ENCODE measurements at regions not wholly inside any gene's neighbourhood (a gene's known extent, or its start where the extent isn't known, plus 50 kb on each side); places are given as distances from the start of the nearest gene placed in this dataset.
"Not testable (repeated sequence)": the region's sequence is repeated elsewhere in the genome, so short reads cannot be mapped to it uniquely, and the experiment has no call there.

DNA sequence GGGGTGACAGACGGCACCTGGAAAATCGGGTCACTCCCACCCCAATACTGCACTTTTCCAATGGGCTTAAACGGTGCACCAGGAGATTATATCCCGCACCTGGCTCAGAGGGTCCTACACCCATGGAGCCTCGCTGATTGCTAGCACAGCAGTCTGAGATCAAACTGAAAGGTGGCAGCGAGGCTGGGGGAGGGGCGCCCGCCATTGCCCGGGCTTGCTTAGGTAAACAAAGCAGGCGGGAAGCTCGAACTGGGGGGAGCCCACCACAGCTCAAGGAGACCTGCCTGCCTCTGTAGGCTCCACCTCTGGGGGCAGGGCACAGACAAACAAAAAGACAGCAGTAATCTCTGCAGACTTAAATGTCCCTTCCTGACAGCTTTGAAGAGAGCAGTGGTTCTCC, 208.1 kb downstream of the SLC38A4 start:
- not testable (repeated sequence) for DNase-seq

GRCh38 chr12:46617167-46617566, 208.6 kb downstream of the SLC38A4 start:
- DNase-seq = peak; percentile 27

- no peak for DNase-seq
These were observed 215.0 kb downstream of the SLC38A4 start for GRCh38 chr12:46610754-46611153.

GRCh38 chr12:46609674-46610073, 216.1 kb downstream of the SLC38A4 start:
- no peak for DNase-seq

GRCh38 chr12:46609273-46609623, 216.5 kb downstream of the SLC38A4 start:
- no peak for DNase-seq

DNA sequence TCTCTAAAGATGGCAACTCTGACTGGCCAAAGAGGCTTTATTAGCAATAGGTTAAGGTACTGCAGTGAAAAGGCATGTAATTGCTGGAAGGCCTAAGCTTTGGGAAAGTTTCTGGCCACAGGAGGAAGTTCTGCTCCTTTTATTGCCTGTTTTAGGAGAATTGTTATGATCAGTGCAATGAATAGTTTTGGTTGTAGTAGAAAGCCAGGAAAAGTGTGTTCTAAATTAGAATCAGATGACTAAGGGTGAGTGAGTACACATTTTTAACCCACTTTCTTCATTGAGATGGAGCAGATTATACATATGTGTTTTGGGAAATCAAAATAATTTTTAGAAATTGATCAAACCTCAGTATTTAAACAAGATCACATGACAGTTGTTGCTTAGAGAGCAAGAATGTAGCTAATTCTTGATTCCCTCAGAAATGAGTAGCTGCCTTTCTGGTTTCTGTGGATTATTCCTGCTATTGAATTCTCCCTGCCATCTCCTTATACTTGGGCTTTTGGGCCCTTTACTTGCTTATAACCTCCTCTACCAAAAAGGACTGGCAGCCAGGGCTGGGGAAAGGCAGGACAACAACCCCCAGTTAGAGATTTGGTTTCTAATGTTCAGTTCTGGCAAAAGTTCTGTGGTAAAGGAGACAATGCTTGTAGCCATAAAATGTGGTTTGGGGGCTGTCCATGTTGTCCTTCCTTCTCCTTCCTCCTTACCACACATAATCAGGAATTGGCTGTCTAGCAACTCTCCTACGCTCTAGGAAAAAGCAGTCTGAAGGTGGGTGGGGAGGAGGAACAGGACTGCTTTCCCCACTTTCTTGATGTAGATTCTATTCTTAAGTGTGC, 217.1 kb downstream of the SLC38A4 start:
- DNase-seq = peak; percentile 13

GRCh38 chr12:46604684-46605083, 221.1 kb downstream of the SLC38A4 start:
- DNase-seq = no peak

DNA sequence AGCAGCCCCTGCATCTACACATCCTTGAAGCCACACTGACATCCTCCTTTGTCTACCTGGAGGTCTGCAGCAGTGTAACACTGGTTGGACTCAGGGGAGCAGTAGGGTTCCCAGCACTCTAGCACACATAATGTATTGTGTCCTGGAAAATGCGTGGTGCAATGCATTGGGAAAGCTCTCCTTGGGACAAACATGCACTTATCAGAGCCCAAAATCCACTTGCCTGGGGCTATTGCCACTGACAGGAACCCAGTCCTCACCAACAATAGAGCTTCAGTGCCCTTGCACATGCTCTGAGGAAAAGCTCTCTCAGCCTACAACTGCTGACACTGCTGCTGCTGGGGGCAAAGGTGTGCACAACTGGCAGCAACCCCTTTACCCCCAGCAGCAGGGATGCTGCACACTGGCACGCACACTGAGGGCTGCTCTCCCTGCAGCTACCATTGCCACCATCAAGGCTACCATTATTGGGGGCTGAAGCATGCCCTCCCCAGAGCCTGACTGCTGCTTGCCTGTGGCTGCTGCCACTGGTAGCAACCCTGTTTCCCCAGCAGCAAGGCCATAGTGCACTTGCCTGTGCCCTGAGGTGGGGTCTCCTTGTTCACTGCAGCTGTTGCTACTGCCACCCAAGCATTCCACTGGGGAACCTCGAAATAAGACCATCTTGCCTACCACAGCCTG, 221.9 kb downstream of the SLC38A4 start:
- no peak for DNase-seq

GRCh38 chr12:46602474-46602873, 223.3 kb downstream of the SLC38A4 start:
- no peak for DNase-seq

DNA sequence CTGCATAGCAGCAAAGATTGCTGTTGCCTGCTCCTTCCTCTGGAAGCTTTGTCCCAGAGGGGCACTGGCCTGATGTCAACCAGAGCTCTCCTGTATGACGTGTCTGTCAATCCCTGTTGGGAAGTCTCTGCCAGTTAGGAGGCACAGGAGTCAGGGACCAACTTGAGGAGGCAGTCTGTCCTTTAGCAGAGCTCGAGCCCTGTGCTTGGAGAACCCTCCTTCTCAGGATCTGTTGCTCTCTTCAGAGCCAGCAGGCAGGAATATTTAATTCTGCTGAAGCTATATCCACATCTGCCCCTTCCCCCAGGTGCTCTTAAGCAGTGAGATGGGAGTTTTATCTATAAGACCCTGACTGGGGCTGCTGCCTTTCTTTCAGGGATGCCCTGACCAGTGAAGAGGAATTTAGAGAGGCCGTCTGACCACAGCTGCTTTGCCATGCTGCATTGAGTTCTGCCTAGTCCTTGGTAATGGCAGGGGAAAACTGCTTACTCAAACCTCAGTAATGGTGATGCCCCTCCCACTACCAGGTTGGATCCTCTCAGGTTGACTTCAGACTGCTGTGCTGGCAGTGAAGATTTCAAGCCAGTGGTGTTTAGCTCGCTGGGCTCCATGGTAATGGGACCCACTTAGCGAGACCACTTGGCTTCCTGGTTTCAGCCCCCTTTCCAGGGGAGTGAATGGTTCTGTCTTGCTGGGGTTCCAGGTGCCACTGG, 218.6 kb upstream of the SLC38A2 start:
- no peak for DNase-seq

GRCh38 chr12:46585854-46586621, 213.5 kb upstream of the SLC38A2 start:
- DNase-seq = no peak

GRCh38 chr12:46584098-46584497, 211.5 kb upstream of the SLC38A2 start:
- DNase-seq = not testable (repeated sequence)

- not testable (repeated sequence) for DNase-seq
These were observed 209.4 kb upstream of the SLC38A2 start for GRCh38 chr12:46581990-46582389.

GRCh38 chr12:46580445-46580844, 207.9 kb upstream of the SLC38A2 start:
- no peak for DNase-seq

GRCh38 chr12:46579474-46579873, 206.9 kb upstream of the SLC38A2 start:
- no peak for DNase-seq

DNA sequence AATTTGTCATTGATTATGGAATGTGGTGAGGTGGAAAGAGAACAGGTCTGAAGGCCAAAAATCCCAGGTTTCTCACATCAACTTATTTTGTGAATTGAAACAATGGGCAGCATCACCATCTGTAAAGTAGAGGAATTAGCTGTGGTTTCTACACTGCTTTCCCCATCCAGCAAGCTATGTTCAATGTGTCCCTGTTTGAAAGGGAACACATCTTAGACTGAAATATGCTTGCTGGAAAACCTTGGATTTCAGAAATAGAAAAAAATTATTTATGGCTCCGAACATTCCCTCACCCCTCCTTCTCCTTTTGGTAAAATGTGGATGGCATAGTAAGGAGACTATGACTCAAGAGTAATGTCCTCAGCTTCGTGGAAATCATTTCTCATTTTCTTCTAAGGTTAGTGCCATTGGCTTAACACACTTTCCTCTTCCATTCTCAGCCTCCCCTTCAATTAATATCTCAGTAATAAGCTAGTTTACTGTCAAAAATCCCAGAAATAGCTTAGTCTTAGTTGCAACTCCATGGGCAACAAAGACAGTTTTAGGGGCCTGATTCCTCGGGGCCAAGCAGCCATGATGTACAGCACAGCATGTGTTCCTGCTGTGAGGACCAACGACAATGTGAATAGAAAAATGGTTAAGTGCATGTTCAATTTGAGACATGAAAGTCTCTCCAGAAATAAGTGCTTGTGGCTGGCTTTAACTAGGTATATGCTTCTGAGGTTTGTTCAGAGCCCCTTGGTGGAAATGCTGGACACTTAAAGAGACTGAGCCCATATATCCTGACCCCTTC, 205.8 kb upstream of the SLC38A2 start:
- DNase-seq = no peak

DNA sequence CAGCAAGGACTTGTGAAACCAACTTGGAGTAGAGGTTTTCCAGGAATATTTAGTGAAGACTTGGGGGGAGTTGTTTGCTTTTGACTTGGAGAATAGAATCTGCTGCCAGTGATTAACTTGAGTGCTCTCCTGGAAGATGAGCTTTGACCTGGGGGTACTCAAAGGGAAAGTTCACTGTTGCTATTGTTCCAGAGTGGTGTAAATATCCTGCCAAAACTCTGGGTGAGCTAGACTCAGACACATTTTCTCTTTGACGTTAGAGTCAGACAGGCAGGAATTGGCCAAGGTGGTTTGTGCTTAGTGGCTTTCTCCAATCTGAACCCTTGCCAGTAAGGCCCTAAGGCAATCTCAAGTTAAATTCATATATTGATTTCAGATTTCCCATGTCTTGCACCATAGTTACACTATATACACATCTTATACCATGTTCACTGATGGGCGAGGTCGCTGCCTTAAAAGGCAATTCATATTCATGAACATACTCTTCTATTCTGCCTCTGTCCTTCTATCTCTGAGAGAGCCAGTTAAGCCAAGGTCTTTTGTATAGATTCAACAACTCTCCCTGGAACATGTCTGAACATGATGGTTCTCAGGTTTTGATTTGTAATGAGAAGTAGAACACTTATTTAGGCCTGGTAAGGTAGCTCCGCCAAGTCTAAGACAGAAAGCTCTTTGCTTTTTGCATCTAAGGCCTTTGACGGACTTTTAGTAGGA, 204.6 kb upstream of the SLC38A2 start:
- no peak for DNase-seq

DNA sequence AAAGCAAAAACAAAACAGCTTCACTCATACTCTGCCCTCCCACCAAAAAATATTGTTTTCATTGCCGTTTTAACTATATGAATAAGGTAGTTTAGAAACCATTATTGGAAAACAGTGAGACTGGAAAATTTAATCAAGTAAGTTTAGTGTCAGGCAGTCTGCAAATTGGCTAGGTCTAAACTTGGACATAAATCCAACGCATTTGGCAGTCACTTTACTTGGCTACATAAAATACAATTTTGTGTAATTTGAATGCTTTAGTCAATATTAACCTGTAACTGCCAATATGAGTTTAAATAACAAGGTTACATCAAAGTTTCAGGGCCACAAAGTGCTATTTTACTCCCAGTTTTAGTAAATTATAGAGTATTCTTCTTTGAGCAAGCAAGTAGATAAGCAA, 202.3 kb upstream of the SLC38A2 start:
- DNase-seq = no peak

DNA sequence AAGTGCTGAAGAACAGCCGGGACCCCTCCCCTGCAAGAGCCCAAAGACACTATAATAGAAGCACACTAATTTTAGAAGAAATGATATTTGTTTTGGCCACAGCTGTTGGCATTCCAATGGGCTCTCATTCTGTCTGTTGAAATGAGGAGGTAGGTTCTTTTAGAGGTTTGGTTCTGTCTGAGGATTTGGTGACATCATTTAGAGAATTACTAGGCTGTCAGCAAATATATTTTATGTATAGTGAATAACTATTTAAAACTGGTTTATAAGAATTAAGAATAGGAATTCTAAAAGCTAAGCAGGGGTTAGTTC, 200.7 kb upstream of the SLC38A2 start:
- DNase-seq = no peak

DNA sequence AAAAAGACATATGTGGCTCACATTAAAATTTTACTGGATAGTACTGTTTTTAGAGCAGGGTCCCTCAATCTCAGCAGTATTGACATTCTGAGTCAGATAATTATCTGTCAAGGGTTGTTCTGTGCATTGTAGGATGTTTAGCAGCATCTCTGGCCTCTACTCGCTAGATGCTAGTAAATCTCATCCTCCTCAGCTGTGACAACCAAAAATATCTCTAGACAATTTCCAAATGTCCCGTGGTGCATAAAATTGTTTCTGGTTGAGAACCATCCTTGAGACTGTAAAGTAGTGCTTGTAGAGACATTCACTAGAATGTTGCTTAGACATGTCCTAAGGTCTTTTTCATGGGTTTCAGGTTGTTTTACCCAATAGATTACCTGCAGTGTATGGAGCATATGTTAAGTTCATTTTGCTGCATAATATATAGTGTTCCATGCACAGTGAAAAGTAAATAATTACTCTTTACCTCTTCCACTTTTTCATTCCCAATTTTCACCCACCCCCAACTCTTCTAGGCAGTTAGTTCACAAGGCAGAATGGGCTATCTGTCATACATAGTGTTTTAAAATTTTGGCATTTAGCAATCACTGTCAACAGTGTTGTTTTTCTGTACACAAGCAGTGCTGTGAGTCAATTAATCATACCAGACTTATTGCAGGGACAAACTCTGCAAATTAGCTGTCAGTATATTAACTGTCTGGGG, 200.2 kb upstream of the SLC38A2 start:
- peak; percentile 13 for DNase-seq

GRCh38 chr12:46571608-46572007, 199.0 kb upstream of the SLC38A2 start:
- no peak for DNase-seq

Data from inflammatory macrophage treated with lipopolysaccharide for 4 hours (primary cell).